GM21526 (cell line): ENCODE measurements at regions not wholly inside any gene's neighbourhood (a gene's known extent, or its start where the extent isn't known, plus 50 kb on each side); places are given as distances from the start of the nearest gene placed in this dataset.

Experiments
- ATAC-seq: cut with Tn5 transposase; IDR thresholded peaks from one replicate; pipeline ENCODE4 v1.9.1; 2021; ENCODE audit warnings: moderate library complexity; ENCODE audit not compliant: unreplicated experiment, low FRiP score

DNA sequence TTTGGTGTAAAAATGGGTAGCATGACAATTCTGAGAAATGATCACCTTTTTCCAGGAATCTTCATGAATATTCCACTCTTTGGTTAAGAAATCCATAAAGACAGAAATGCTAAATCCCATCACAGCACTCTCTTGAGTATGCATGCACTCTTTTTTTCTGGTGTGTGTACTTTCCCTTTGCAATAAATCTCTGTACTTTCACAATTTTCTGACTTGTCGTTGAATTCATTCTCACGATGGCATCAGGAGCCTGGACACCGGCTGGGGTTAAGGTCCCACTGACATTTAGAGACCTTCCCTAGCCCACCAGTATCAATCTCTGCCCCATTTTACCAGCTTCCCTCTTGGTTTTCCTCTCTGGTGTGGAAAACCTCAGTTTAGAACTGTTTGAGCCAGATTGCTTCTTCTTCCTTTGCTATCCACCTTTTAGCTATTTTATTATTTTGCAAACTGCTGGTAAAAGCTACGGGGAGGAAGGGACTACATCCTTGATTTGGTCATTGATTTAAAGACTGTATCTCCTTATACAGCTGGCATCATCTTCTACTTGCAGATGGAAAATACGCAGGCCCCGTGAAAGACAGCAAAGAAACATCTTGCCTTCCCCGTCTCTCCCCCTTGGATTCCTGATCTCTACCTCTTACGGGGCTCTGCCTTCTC, 59.9 kb upstream of the ZFR start:
- no peak for ATAC-seq

DNA sequence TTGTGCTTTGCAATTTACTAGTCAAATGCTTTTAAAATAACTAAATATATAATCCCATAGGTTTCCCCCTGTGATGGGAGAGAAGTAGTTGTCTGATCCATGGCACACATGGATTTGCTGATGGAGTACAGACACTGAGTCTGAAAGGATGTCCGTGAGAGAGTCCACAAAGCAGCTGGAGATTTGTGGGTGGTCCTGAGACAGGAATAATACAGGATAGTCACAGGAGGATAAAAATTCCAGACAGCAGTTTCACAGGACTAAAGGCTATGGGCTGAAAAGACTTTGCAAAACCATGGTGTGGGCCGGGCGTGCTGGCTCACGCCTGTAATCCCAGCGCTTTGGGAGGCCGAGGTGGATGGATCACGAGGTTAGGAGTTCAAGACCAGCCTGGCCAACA, 58.7 kb upstream of the ZFR start:
- no peak for ATAC-seq

DNA sequence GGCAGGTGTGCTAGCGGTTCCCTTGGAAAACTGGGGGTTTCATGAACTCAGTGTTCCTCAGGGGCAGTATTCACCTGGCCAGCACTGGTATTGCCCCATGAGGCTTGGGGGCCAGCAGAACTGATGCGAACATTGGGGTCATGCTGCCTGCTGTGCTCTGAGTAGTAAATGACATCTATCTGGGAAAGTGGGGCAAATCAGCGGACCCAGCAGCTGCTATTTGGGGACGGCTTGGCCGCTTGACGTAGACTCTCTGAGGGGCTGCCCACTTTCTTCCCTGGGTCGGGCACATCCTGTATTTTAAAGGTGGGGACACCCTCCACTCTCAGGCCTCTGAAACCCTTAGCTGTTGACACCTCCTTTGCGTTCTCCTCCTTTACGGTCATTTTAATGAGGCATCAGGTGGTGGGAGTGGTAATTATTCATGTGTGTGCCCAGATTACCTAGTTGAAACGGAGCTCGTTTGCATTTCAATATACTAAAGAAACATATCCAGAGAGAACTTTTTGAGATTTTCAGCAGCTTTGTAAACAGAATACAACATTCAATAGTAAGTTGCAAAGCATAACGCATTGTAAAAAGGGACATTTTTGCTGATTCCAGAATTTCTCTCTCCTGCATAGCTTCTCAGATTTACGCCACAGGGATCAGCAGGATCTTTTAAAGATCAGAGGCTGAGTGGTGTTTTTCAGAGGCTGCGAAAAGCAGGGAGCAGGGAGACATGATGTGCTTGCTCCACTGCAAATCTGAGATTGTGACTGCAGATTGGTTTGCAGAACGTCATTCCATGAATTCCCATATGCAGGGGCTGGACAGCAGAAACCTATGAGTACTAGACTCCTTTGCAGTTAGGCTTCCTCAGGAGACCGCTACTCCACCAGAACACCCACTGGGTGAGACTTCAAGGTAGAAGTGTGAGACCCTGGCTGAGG, 56.8 kb upstream of the ZFR start:
- ATAC-seq = no peak

DNA sequence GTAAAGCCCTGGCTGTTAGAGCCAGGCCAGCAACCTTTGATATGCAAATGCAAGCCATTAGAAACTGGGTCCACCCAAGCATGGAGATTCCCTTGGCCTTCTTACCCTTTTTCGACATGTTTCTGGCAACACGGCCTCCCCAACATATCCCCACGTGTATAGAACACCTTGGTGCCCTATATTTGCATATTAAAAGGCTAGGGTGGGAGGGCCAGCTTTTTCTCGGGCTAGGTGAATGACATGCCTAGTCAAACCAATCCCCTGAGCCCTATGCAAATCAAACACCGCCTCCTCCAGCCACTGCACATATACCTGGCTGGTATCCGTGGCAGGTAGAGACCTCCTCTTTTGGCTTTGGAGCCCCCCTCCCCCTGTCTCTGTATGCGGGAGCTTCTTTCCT, 55.6 kb upstream of the ZFR start:
- ATAC-seq = no peak

DNA sequence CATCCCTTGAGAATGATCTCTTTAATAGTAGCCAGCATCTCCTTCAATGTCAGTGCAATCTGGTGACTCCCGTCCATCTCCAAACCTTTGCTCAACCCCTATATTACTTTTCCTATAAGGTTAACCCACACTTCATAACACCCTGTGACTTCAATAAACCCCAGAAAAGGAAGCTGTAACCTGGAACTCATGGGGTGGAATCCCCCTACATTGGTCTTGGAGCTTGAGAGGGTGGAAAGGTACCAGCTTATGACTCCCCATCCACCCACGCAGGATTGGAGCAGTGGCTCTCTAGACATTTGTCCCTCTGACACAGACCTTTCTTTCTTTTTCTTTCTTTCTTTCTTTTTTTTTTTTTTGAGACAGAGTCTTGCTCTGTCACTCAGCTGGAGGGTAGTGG, 54.7 kb upstream of the ZFR start:
- no peak for ATAC-seq

DNA sequence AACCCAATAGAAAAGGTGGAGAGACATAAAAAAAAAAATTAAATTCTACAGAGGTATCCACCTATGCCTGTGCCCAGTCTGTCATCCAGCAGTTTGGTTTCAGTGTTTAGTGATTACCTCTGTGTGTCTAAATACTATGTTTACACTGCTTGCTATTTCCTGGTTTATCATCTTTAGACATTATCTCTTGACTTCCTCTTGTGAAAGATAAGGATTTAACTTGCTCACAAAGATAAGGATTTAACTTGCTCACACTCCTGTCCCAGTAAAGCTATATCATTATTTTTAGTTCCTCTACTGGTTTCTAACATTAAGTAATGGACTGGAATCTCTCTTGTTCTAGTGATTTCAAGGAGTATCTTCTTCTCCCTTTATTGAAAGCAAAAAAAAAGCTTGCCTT, 53.9 kb upstream of the ZFR start:
- ATAC-seq = no peak

DNA sequence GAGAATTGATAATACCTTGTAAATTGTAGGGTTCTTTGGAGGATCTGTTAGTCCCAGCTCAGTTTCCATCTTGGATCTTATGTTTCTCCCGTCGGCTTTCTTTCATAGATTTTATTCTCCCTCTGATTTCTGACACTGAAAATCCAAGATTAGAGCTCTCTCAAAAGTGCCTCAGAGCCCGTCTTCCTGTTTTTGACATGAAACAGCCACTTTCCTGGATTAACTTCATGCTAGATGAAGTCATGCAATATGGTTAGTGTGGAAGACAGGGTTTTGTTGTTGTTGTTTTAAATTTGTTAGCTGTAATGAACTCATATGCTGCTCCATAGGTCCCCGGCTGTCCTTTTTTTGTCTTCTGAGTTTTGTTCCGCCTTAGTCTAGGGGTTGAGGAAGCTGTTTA, 51.6 kb upstream of the ZFR start:
- ATAC-seq = no peak

DNA sequence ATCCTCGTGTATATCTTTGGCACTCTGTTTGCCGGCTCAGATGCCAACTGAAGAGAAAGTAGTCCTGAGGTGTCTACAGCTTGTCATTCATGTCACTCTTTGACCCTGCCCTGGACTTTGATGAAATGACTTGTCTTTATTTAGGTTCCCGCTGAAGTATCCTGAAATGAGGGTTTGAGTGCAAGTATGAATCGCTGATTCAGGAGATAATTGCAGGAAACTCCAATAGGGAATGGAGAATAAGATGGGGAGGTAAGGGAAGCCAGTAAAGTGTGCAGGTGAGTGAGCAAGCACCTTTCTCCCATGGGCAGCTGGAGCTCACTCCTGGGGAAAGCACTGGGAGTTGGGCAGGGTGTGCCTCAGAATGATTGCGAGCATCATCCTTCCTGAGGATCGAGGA, 50.3 kb upstream of the ZFR start:
- ATAC-seq = no peak
